CD4-positive, alpha-beta T cell (primary cell): ENCODE measurements at regions not wholly inside any gene's neighbourhood (a gene's known extent, or its start where the extent isn't known, plus 50 kb on each side); places are given as distances from the start of the nearest gene placed in this dataset.

Experiments
- ATAC-seq: fragments of 200-7000 bp; cut with Tn5 transposase; one replicate; pipeline ENCODE4 v1.10.0; 2022; ENCODE audit warnings: mild to moderate bottlenecking; ENCODE audit not compliant: poor library complexity
- CTCF ChIA-PET: fragments of 350-600 bp; sonication (Branson Sonifier 250); formaldehyde crosslinking; loops from one replicate; lab custom pipeline; 2021; ENCODE audit warnings: antibody characterized with exemption, inconsistent platforms; lab: Charles Lee
- POLR2A ChIA-PET: fragments of 350-600 bp; sonication (Branson Sonifier 250); formaldehyde crosslinking; loops from one replicate; lab custom pipeline; 2021; ENCODE audit warnings: antibody characterized with exemption, inconsistent platforms; lab: Charles Lee
- DNase-seq, 14 experiments: peaks; one replicate each; pipeline ENCODE4 v3.0.0-alpha.2; 2013 to 2020; ENCODE audit warnings: mixed read lengths in 2 of 14
- H3K27ac ChIP-seq, 2 donors: one replicate each; pipeline versions ENCODE4 v1.5.1 to v1.7.0; 2013; ENCODE audit warnings: low read length in 2 of 2, low read depth in 1 of 2, mild to moderate bottlenecking in 1 of 2
- H3K27me3 ChIP-seq, 2 experiments: 1 replicate in 1 of 2; 2 replicates in 1 of 2; pipeline versions ENCODE4 v1.6.1 to v1.7.0; 2013; ENCODE audit warnings: low read length in 2 of 2, control low read depth in 1 of 2, mild to moderate bottlenecking in 1 of 2, moderate library complexity in 1 of 2; ENCODE audit not compliant: insufficient read depth in 2 of 2, control insufficient read depth in 1 of 2
- H3K36me3 ChIP-seq: one replicate; pipeline ENCODE4 v1.6.1; 2013; ENCODE audit warnings: low read length, control low read depth; ENCODE audit not compliant: insufficient read depth
- H3K4me1 ChIP-seq: one replicate; pipeline ENCODE4 v1.6.1; 2013; ENCODE audit warnings: low read length, control low read depth; ENCODE audit not compliant: insufficient read depth
- H3K4me3 ChIP-seq: one replicate; pipeline ENCODE4 v1.5.1; 2013; ENCODE audit warnings: mild to moderate bottlenecking, low read length, moderate library complexity
- H3K9me3 ChIP-seq, 2 experiments: 1 replicate in 1 of 2; 2 replicates in 1 of 2; pipeline versions ENCODE4 v1.6.1 to v1.7.0; 2013; ENCODE audit warnings: low read length in 2 of 2, mild to moderate bottlenecking in 2 of 2, control low read depth in 1 of 2, moderate library complexity in 1 of 2; ENCODE audit not compliant: control insufficient read depth in 1 of 2, insufficient read depth in 1 of 2
- H3K27ac Mint-ChIP-seq: one replicate; pipeline ENCODE4 v1.8.0; 2020; ENCODE audit warnings: mixed read lengths
- H3K27me3 Mint-ChIP-seq: one replicate; pipeline ENCODE4 v1.8.0; 2021; ENCODE audit warnings: mixed read lengths
- H3K36me3 Mint-ChIP-seq: one replicate; pipeline ENCODE4 v1.8.0; 2021; ENCODE audit warnings: low read depth, mixed read lengths
- H3K4me1 Mint-ChIP-seq: one replicate; pipeline ENCODE4 v1.8.0; 2021; ENCODE audit warnings: low read depth, mixed read lengths
- H3K4me3 Mint-ChIP-seq: one replicate; pipeline ENCODE4 v1.8.0; 2020; ENCODE audit warnings: mild to moderate bottlenecking, mixed read lengths
- H3K9me3 Mint-ChIP-seq: one replicate; pipeline ENCODE4 v1.8.0; 2020; ENCODE audit warnings: mixed read lengths
- CTCF ChIP-seq: fragments of 200-600 bp; IDR thresholded peaks from one replicate; pipeline ENCODE4 v1.8.0; 2022; ENCODE audit warnings: antibody characterized with exemption, mild to moderate bottlenecking
- intact Hi-C, 2 experiments: fragments of 100-400 bp; cut with DNase I in 1 of 2; cut with micrococcal nuclease in 1 of 2; formaldehyde crosslinking; loops; one replicate each; pipeline versions ENCODE4 v1.15.1 to v1.9.0; 2023 to 2025; cut with DNase I, micrococcal nuclease

GRCh38 chr4:144809056-144809640 is 163.2 kb downstream of the HHIP start:
- H3K27me3 ChIP-seq, result no peaks in the 10 kb centered on the region
- Mint-ChIP-seq H3K27me3 (no peaks in the 10 kb centered on the region), H3K4me1 (no peaks in the 10 kb centered on the region), H3K9me3 (peaks cover 12% of the 10 kb centered on the region), H3K4me3 (no peak overlapping the region), H3K27ac (no peak overlapping the region), H3K36me3 (no peaks in the 10 kb centered on the region)
- ChIA-PET POLR2A (no interaction called here), CTCF (no interaction called here)
- no peaks in the 10 kb centered on the region for H3K4me1 ChIP-seq
- H3K36me3 ChIP-seq, result no peaks in the 10 kb centered on the region
- intact Hi-C loops, result no loop called here
- no peak overlapping the region for H3K4me3 ChIP-seq
- TF ChIP-seq CTCF, result no peak
- DNase-seq, result no peak
- ATAC-seq, result no peak
- peaks cover 14 to 15% of the 10 kb centered on the region in 2 experiments for H3K9me3 ChIP-seq
- no peak overlapping the region for H3K27ac ChIP-seq

GRCh38 chr4:144816668-144817067 is 170.7 kb downstream of the HHIP start:
- H3K27me3 ChIP-seq, result no peaks in the 10 kb centered on the region
- Mint-ChIP-seq H3K4me1 (no peaks in the 10 kb centered on the region), H3K27me3 (no peaks in the 10 kb centered on the region), H3K27ac (no peak overlapping the region), H3K4me3 (no peak overlapping the region), H3K9me3 (peaks cover 16% of the 10 kb centered on the region), H3K36me3 (no peaks in the 10 kb centered on the region)
- H3K36me3 ChIP-seq, result no peaks in the 10 kb centered on the region
- no peak overlapping the region for H3K4me3 ChIP-seq
- TF ChIP-seq CTCF, result no peak
- H3K4me1 ChIP-seq, result no peaks in the 10 kb centered on the region
- ATAC-seq (no peak), DNase-seq (no peak)
- CTCF ChIA-PET, result no interaction called here
- no peaks in the 10 kb centered on the region for H3K9me3 ChIP-seq
- POLR2A ChIA-PET, result no interaction called here
- no peak overlapping the region for H3K27ac ChIP-seq
- intact Hi-C loops, result no loop called here

- TF ChIP-seq CTCF, result no peak
- Mint-ChIP-seq H3K27me3 (no peaks in the 10 kb centered on the region), H3K27ac (no peak overlapping the region), H3K36me3 (no peaks in the 10 kb centered on the region), H3K9me3 (peaks cover 16% of the 10 kb centered on the region), H3K4me1 (no peaks in the 10 kb centered on the region), H3K4me3 (no peak overlapping the region)
- Histone ChIP-seq H3K27me3 (no peaks in the 10 kb centered on the region), H3K9me3 (no peaks in the 10 kb centered on the region), H3K4me1 (no peaks in the 10 kb centered on the region), H3K36me3 (no peaks in the 10 kb centered on the region), H3K27ac (no peak overlapping the region), H3K4me3 (no peak overlapping the region)
- POLR2A ChIA-PET, result no interaction called here
- DNase-seq (no peak), ATAC-seq (no peak)
- CTCF ChIA-PET, result no interaction called here
- intact Hi-C loops, result no loop called here
These were observed 171.1 kb downstream of the HHIP start for GRCh38 chr4:144817081-144817480.
